HEK293T (cell line): ENCODE measurements at regions not wholly inside any gene's neighbourhood (a gene's known extent, or its start where the extent isn't known, plus 50 kb on each side); places are given as distances from the start of the nearest gene placed in this dataset.

ENCODE experiments used
- ARNT ChIP-seq: fragments of 450-650 bp; IDR thresholded peaks from 2 replicates; pipeline ENCODE4 v1.6.1; 2017; ENCODE audit warnings: mild to moderate bottlenecking
- BHLHE40 ChIP-seq: fragments of 450-650 bp; IDR thresholded peaks from 2 replicates; pipeline ENCODE4 v1.6.1; 2016; ENCODE audit warnings: mild to moderate bottlenecking, moderate library complexity, borderline replicate concordance
- LEF1 ChIP-seq: fragments of 450-650 bp; IDR thresholded peaks from 2 replicates; pipeline ENCODE4 v1.6.1; 2017; ENCODE audit warnings: mild to moderate bottlenecking, borderline replicate concordance
- NFRKB ChIP-seq: fragments of 450-650 bp; IDR thresholded peaks from 2 replicates; pipeline ENCODE4 v1.6.1; 2016; ENCODE audit warnings: mild to moderate bottlenecking, moderate library complexity
- PKNOX1 ChIP-seq: fragments of 450-650 bp; IDR thresholded peaks from 2 replicates; pipeline ENCODE4 v1.6.1; 2016
- SP1 ChIP-seq: fragments of 450-650 bp; IDR thresholded peaks from 2 replicates; pipeline ENCODE4 v1.6.1; 2017

DNA sequence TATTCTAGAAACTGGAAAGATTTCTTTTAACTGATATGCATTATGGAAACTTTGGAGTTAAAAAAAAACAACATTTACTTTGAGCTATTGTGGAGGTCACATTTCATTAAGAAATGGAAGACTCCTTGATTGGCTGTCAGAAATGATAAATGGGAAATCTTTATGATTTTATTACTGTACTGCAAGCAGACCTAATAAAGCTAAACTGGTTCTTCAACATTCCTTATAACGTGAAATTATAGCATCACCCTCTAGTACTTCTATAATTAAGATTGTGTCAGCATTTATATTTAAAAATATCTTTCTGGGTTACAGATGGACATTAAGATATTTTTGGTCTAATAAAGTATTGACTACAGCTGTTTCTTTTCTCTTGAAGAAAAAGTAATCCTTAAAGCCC is 213.8 kb upstream of the PACRGL start:
- TF ChIP-seq ARNT (no peak), PKNOX1 (no peak), SP1 (no peak), NFRKB (no peak), LEF1 (no peak), BHLHE40 (no peak)
